Body of pancreas (tissue), 4 donors: ENCODE measurements at regions not wholly inside any gene's neighbourhood (a gene's known extent, or its start where the extent isn't known, plus 50 kb on each side); places are given as distances from the start of the nearest gene placed in this dataset.

Source experiments
- POLR2A ChIP-seq, 3 donors: fragments of 450-650 bp; IDR thresholded peaks; one replicate each; pipeline ENCODE4 v1.6.1; 2016; ENCODE audit warnings: antibody characterized with exemption in 3 of 3, mild to moderate bottlenecking in 2 of 3
- TF ChIP-seq, protein P1 (sequence below), 7 experiments: fragments of 450-650 bp in 4 of 7; fragments of 200-600 bp in 3 of 7; sonication (generic) in 3 of 7; IDR thresholded peaks; one replicate each; pipeline ENCODE4 v1.5.1; 2016 to 2019; ENCODE audit warnings: antibody characterized with exemption in 7 of 7

GRCh38 chr2:144943986-144944385 lies 424.1 kb upstream of the ZEB2 start:
- TF ChIP-seq, protein P1, sequence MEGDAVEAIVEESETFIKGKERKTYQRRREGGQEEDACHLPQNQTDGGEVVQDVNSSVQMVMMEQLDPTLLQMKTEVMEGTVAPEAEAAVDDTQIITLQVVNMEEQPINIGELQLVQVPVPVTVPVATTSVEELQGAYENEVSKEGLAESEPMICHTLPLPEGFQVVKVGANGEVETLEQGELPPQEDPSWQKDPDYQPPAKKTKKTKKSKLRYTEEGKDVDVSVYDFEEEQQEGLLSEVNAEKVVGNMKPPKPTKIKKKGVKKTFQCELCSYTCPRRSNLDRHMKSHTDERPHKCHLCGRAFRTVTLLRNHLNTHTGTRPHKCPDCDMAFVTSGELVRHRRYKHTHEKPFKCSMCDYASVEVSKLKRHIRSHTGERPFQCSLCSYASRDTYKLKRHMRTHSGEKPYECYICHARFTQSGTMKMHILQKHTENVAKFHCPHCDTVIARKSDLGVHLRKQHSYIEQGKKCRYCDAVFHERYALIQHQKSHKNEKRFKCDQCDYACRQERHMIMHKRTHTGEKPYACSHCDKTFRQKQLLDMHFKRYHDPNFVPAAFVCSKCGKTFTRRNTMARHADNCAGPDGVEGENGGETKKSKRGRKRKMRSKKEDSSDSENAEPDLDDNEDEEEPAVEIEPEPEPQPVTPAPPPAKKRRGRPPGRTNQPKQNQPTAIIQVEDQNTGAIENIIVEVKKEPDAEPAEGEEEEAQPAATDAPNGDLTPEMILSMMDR (IDR thresholded peaks at IDR 0.05) = no peak
- TF ChIP-seq POLR2A (IDR thresholded peaks at IDR 0.05) = no peak
